NB4 (cell line): ENCODE measurements at regions not wholly inside any gene's neighbourhood (a gene's known extent, or its start where the extent isn't known, plus 50 kb on each side); places are given as distances from the start of the nearest gene placed in this dataset.

Experiments used
- POLR2A ChIP-seq: IDR thresholded peaks from 2 replicates; pipeline ENCODE4 v1.6.1; 2011; ENCODE audit warnings: mild to moderate bottlenecking; ENCODE audit not compliant: insufficient read length; ENCODE audit errors: extremely low read depth
- TF ChIP-seq, protein P1 (sequence below): IDR thresholded peaks from one replicate; pipeline ENCODE4 v1.5.1; 2012; ENCODE audit warnings: low read depth, low read length

DNA sequence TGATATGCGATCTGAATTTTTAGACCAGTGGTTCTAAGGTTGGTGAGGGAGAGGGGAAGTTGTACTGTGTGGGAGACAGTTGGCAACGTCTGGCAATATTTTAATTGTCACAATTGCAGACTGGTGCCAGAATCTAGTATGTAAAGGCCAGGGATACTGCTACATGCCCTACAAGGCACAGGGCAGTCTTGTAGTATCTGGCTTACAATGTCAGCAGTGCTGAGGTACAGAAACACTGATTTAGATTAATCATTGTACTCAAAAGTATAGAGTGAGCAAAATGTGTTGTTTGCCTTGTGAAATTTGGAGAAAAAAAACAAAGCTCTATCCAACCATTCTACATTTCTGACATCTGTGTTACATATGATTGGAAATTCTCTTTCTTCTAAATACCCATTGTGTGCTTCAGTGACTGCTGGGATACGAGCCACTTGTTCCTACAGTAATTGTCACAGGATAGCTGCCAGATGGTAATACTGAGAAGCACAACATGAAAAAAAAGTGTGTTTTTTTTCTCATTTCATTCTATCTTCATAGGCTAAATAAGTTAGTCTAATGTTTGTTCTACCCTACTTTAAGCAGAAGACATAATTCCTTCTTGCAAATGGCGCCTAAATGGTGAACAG, 526.7 kb upstream of the AGA start:
- TF ChIP-seq, protein P1, sequence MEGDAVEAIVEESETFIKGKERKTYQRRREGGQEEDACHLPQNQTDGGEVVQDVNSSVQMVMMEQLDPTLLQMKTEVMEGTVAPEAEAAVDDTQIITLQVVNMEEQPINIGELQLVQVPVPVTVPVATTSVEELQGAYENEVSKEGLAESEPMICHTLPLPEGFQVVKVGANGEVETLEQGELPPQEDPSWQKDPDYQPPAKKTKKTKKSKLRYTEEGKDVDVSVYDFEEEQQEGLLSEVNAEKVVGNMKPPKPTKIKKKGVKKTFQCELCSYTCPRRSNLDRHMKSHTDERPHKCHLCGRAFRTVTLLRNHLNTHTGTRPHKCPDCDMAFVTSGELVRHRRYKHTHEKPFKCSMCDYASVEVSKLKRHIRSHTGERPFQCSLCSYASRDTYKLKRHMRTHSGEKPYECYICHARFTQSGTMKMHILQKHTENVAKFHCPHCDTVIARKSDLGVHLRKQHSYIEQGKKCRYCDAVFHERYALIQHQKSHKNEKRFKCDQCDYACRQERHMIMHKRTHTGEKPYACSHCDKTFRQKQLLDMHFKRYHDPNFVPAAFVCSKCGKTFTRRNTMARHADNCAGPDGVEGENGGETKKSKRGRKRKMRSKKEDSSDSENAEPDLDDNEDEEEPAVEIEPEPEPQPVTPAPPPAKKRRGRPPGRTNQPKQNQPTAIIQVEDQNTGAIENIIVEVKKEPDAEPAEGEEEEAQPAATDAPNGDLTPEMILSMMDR: no peak
- no peak for TF ChIP-seq POLR2A
